GM23338 (cell line): ENCODE measurements at regions not wholly inside any gene's neighbourhood (a gene's known extent, or its start where the extent isn't known, plus 50 kb on each side); places are given as distances from the start of the nearest gene placed in this dataset.

Experiments
- ATAC-seq: fragments of 200-7000 bp; cut with Tn5 transposase; 3 replicates; pipeline ENCODE4 v1.9.1; 2020
- DNase-seq: peaks from one replicate; pipeline ENCODE4 v3.0.0-alpha.2; 2015; ENCODE audit warnings: low spot score
- H2AFZ ChIP-seq: fragments of 200-600 bp; sonication (generic); 2 replicates; pipeline ENCODE4 v1.8.0; 2016; ENCODE audit warnings: antibody characterized with exemption, mild to moderate bottlenecking, moderate library complexity
- H3F3A ChIP-seq: fragments of 200-600 bp; sonication (generic); replicated peaks from 2 replicates; pipeline ENCODE4 v1.8.0; 2017; ENCODE audit warnings: antibody characterized with exemption, mixed run types, low read depth
- H3K27ac ChIP-seq: fragments of 200-600 bp; sonication (generic); 2 replicates; pipeline ENCODE4 v1.6.1; 2016; ENCODE audit warnings: low read depth
- H3K27me3 ChIP-seq: fragments of 200-600 bp; sonication (generic); 2 replicates; pipeline ENCODE4 v1.8.0; 2016; ENCODE audit warnings: mild to moderate bottlenecking, mixed run types, moderate library complexity; ENCODE audit not compliant: insufficient read depth
- H3K36me3 ChIP-seq: fragments of 200-600 bp; sonication (generic); 2 replicates; pipeline ENCODE4 v1.8.0; 2016; ENCODE audit warnings: mild to moderate bottlenecking; ENCODE audit not compliant: insufficient read depth
- H3K4me1 ChIP-seq: fragments of 200-600 bp; sonication (generic); 2 replicates; pipeline ENCODE4 v1.8.0; 2016; ENCODE audit warnings: mild to moderate bottlenecking, moderate library complexity; ENCODE audit not compliant: insufficient read depth
- H3K4me2 ChIP-seq: fragments of 200-600 bp; sonication (generic); 2 replicates; pipeline ENCODE4 v1.7.1; 2017; ENCODE audit warnings: mixed run types
- H3K4me3 ChIP-seq: fragments of 200-600 bp; sonication (generic); 2 replicates; pipeline ENCODE4 v1.6.1; 2016; ENCODE audit warnings: mixed run types
- H3K79me2 ChIP-seq: fragments of 200-600 bp; sonication (generic); replicated peaks from 2 replicates; pipeline ENCODE4 v1.8.0; 2017; ENCODE audit warnings: mild to moderate bottlenecking; ENCODE audit not compliant: insufficient read depth
- H3K9me2 ChIP-seq: fragments of 200-600 bp; sonication (generic); 2 replicates; pipeline ENCODE4 v1.8.0; 2017; ENCODE audit not compliant: insufficient read depth
- H4K20me1 ChIP-seq: fragments of 200-600 bp; sonication (generic); replicated peaks from 2 replicates; pipeline ENCODE4 v1.8.0; 2017; ENCODE audit warnings: mild to moderate bottlenecking; ENCODE audit not compliant: insufficient read depth
- H3K27ac Mint-ChIP-seq: 2 replicates; pipeline ENCODE4 v1.8.0; 2020; ENCODE audit warnings: inconsistent platforms, mild to moderate bottlenecking, moderate library complexity, mixed read lengths
- H3K27me3 Mint-ChIP-seq: 3 replicates; pipeline ENCODE4 v1.8.0; 2022; ENCODE audit warnings: low read depth, mild to moderate bottlenecking, moderate library complexity, mixed read lengths, inconsistent platforms; ENCODE audit not compliant: insufficient read depth, poor library complexity
- H3K36me3 Mint-ChIP-seq: 3 replicates; pipeline ENCODE4 v1.8.0; 2021; ENCODE audit warnings: low read depth, mild to moderate bottlenecking, inconsistent platforms, moderate library complexity, mixed read lengths
- H3K4me1 Mint-ChIP-seq: 3 replicates; pipeline ENCODE4 v1.8.0; 2020; ENCODE audit warnings: mild to moderate bottlenecking, inconsistent platforms, mixed read lengths
- H3K4me3 Mint-ChIP-seq: 3 replicates; pipeline ENCODE4 v1.8.0; 2021; ENCODE audit warnings: moderate library complexity, mild to moderate bottlenecking, inconsistent platforms, mixed read lengths
- H3K9me3 Mint-ChIP-seq: 3 replicates; pipeline ENCODE4 v1.8.0; 2020; ENCODE audit warnings: moderate library complexity, mild to moderate bottlenecking, inconsistent platforms, mixed read lengths
- ETS1 ChIP-seq: IDR thresholded peaks from 2 replicates; pipeline ENCODE4 v1.6.1; 2016; ENCODE audit warnings: antibody characterized with exemption
- EZH2phosphoT487 ChIP-seq: fragments of 200-600 bp; sonication (generic); IDR thresholded peaks from one replicate; pipeline ENCODE4 v1.8.1; 2018; ENCODE audit warnings: antibody characterized with exemption; ENCODE audit not compliant: unreplicated experiment
- JUNB ChIP-seq: IDR thresholded peaks from one replicate; pipeline ENCODE4 v1.6.1; 2016; ENCODE audit warnings: antibody characterized with exemption; ENCODE audit not compliant: unreplicated experiment
- NANOG ChIP-seq: IDR thresholded peaks from 2 replicates; pipeline ENCODE4 v1.6.1; 2016; ENCODE audit warnings: antibody characterized with exemption, borderline replicate concordance
- STAT1 ChIP-seq: IDR thresholded peaks from one replicate; pipeline ENCODE4 v1.6.1; 2016; ENCODE audit warnings: antibody characterized with exemption; ENCODE audit not compliant: unreplicated experiment
- ZNF114 ChIP-seq: fragments of 250-450 bp; sonication (Bioruptor Pico); IDR thresholded peaks from 2 replicates; pipeline ENCODE4 v1.5.0; 2020; ENCODE audit warnings: mild to moderate bottlenecking, moderate library complexity
- ZNF331 ChIP-seq: fragments of 250-450 bp; sonication (Bioruptor Pico); IDR thresholded peaks from 2 replicates; pipeline ENCODE4 v1.5.0; 2020; ENCODE audit warnings: low read depth, mild to moderate bottlenecking, moderate library complexity
- ZNF462 ChIP-seq: fragments of 250-450 bp; sonication (Bioruptor Pico); IDR thresholded peaks from 2 replicates; pipeline ENCODE4 v1.5.0; 2020; ENCODE audit warnings: mild to moderate bottlenecking, moderate library complexity

GRCh38 chr15:62291262-62291661 is 126.2 kb upstream of the C2CD4B start:
- Mint-ChIP-seq H3K9me3 (peaks cover 11% of the 10 kb centered on the region; the same call in 2 of the 3 replicates), H3K36me3 (peaks cover 13% of the 10 kb centered on the region; the same call in 2 of the 3 replicates), H3K27me3 (peaks cover 4% of the 10 kb centered on the region), H3K4me3 (no peak overlapping the region), H3K27ac (no peak overlapping the region), H3K4me1 (peaks cover 28% of the 10 kb centered on the region)
- Histone ChIP-seq H4K20me1 (no peaks in the 10 kb centered on the region), H3K4me2 (no peak overlapping the region), H2AFZ (no peak overlapping the region), H3K36me3 (no peaks in the 10 kb centered on the region), H3K4me3 (no peak overlapping the region), H3K27me3 (no peaks in the 10 kb centered on the region), H3K4me1 (peaks cover 27% of the 10 kb centered on the region), H3F3A (no peaks in the 10 kb centered on the region; the same call in none of the 2 replicates), H3K27ac (no peak overlapping the region), H3K79me2 (no peaks in the 10 kb centered on the region), H3K9me2 (peaks cover 9% of the 10 kb centered on the region; the same call in 1 of the 2 replicates)
- TF ChIP-seq EZH2phosphoT487: no peak
- TF ChIP-seq ZNF114 (CRISPR knock-in tag): no peak
- no peak for TF ChIP-seq ETS1
- no peak for TF ChIP-seq ZNF331
- no peak for TF ChIP-seq ZNF462 (CRISPR knock-in tag)
- no peak for TF ChIP-seq NANOG
- no peak for TF ChIP-seq STAT1
- no peak for TF ChIP-seq JUNB
- no peak for ATAC-seq
- no peak for DNase-seq
